Skin epidermis (tissue), 12 donors: ENCODE measurements at regions not wholly inside any gene's neighbourhood (a gene's known extent, or its start where the extent isn't known, plus 50 kb on each side); places are given as distances from the start of the nearest gene placed in this dataset.
"Not testable (repeated sequence)": the region's sequence is repeated elsewhere in the genome, so short reads cannot be mapped to it uniquely, and the experiment has no call there.

Experiments
- H3K27ac ChIP-seq, 21 experiments: fragments of 200-600 bp; sonication (generic) in 11 of 21; one replicate each; pipeline ENCODE4 v1.5.0; 2020; ENCODE audit warnings: mild to moderate bottlenecking in 3 of 21, inconsistent platforms in 2 of 21, moderate library complexity in 2 of 21
- H3K4me3 ChIP-seq, 7 experiments: fragments of 200-600 bp; sonication (generic) in 2 of 7; one replicate each; pipeline ENCODE4 v1.5.0; 2020; ENCODE audit warnings: inconsistent platforms in 2 of 7, mild to moderate bottlenecking in 2 of 7, moderate library complexity in 1 of 7

GRCh38 chr10:44004913-44005787 is 356.5 kb upstream of the ZNF32 start:
- Histone ChIP-seq H3K27ac (no peak overlapping the region), H3K4me3 (no peak overlapping the region)

- Histone ChIP-seq H3K4me3 (no peak overlapping the region), H3K27ac (peak overlapping the region in 2 of 21 experiments; percentile 21 to 49)
Observed at GRCh38 chr10:43998021-43998809, 349.5 kb upstream of the ZNF32 start.

GRCh38 chr10:43997330-43997729 is 348.6 kb upstream of the ZNF32 start:
- H3K27ac ChIP-seq, result peak overlapping the region in 1 of 21 experiments; percentile 49
- no peak overlapping the region for H3K4me3 ChIP-seq

GRCh38 chr10:43994539-43994938 is 345.9 kb upstream of the ZNF32 start:
- Histone ChIP-seq H3K27ac (no peak overlapping the region), H3K4me3 (no peak overlapping the region)

- not testable (repeated sequence) for H3K4me3 ChIP-seq, H3K27ac ChIP-seq
Observed at GRCh38 chr10:43992816-43993215, 344.1 kb upstream of the ZNF32 start.

GRCh38 chr10:43986374-43986773 is 337.7 kb upstream of the ZNF32 start:
- Histone ChIP-seq H3K27ac (no peak overlapping the region), H3K4me3 (no peak overlapping the region)

GRCh38 chr10:43985941-43986340 is 337.3 kb upstream of the ZNF32 start:
- Histone ChIP-seq H3K27ac (no peak overlapping the region), H3K4me3 (no peak overlapping the region)

- H3K4me3 ChIP-seq, result no peak overlapping the region
- no peak overlapping the region for H3K27ac ChIP-seq
Observed at GRCh38 chr10:43983856-43984271, 335.2 kb upstream of the ZNF32 start.

- Histone ChIP-seq H3K27ac (no peak overlapping the region), H3K4me3 (no peak overlapping the region)
Observed at GRCh38 chr10:43983405-43983804, 334.7 kb upstream of the ZNF32 start.

GRCh38 chr10:43982250-43982649 is 333.6 kb upstream of the ZNF32 start:
- Histone ChIP-seq H3K27ac (no peak overlapping the region), H3K4me3 (no peak overlapping the region)

GRCh38 chr10:43981696-43982095 is 333.0 kb upstream of the ZNF32 start:
- no peak overlapping the region for H3K4me3 ChIP-seq
- H3K27ac ChIP-seq, result no peak overlapping the region

- Histone ChIP-seq H3K27ac (no peak overlapping the region), H3K4me3 (no peak overlapping the region)
Observed at GRCh38 chr10:43981232-43981631, 332.6 kb upstream of the ZNF32 start.

GRCh38 chr10:43980715-43981114 is 332.0 kb upstream of the ZNF32 start:
- Histone ChIP-seq H3K4me3 (no peak overlapping the region), H3K27ac (no peak overlapping the region)

- Histone ChIP-seq H3K4me3 (no peak overlapping the region), H3K27ac (no peak overlapping the region)
Observed at GRCh38 chr10:43980313-43980712, 331.6 kb upstream of the ZNF32 start.

GRCh38 chr10:43979551-43979950 is 330.9 kb upstream of the ZNF32 start:
- Histone ChIP-seq H3K4me3 (no peak overlapping the region), H3K27ac (no peak overlapping the region)

- no peak overlapping the region for H3K27ac ChIP-seq
Observed at GRCh38 chr10:43978936-43979335, 330.3 kb upstream of the ZNF32 start.

GRCh38 chr10:43978091-43978490 is 329.4 kb upstream of the ZNF32 start:
- no peak overlapping the region for H3K4me3 ChIP-seq
- H3K27ac ChIP-seq, result no peak overlapping the region

More at GRCh38 chr10:43978936-43979335, 330.3 kb upstream of the ZNF32 start:
- H3K4me3 ChIP-seq, result no peak overlapping the region

GRCh38 chr10:43976292-43976691 is 327.6 kb upstream of the ZNF32 start:
- H3K4me3 ChIP-seq, result no peak overlapping the region

GRCh38 chr10:43973801-43974200 is 325.1 kb upstream of the ZNF32 start:
- no peak overlapping the region for H3K4me3 ChIP-seq
- H3K27ac ChIP-seq, result no peak overlapping the region

More at GRCh38 chr10:43976292-43976691, 327.6 kb upstream of the ZNF32 start:
- H3K27ac ChIP-seq, result no peak overlapping the region

- Histone ChIP-seq H3K4me3 (no peak overlapping the region), H3K27ac (no peak overlapping the region)
Observed at GRCh38 chr10:43972976-43973647, 324.4 kb upstream of the ZNF32 start.
